Keratinocyte (primary cell): ENCODE measurements at regions not wholly inside any gene's neighbourhood (a gene's known extent, or its start where the extent isn't known, plus 50 kb on each side); places are given as distances from the start of the nearest gene placed in this dataset.

Source experiments
- DNase-seq: peaks from one replicate; pipeline ENCODE4 v3.0.0-alpha.2; 2011; ENCODE audit warnings: low read depth, missing footprints, low spot score
- FAIRE-seq: peaks from 2 replicates; lab custom pipeline; 2011; peaks lifted over from hg19 to GRCh38; lab: Jason Lieb, UNC
- H2AFZ ChIP-seq: 2 replicates; pipeline ENCODE4 v1.6.0; 2012; ENCODE audit warnings: low read length, control low read depth, inconsistent platforms; ENCODE audit not compliant: control insufficient read depth
- H3K27ac ChIP-seq: 2 replicates; pipeline ENCODE4 v1.5.1; 2011; ENCODE audit warnings: low read length; ENCODE audit not compliant: control insufficient read depth, insufficient read depth
- H3K27me3 ChIP-seq: 3 replicates; pipeline ENCODE4 v1.6.0; 2011; ENCODE audit warnings: low read length; ENCODE audit not compliant: control insufficient read depth, insufficient read depth; ENCODE audit errors: extremely low read depth
- H3K36me3 ChIP-seq, 2 experiments: 2 replicates in 1 of 2; 3 replicates in 1 of 2; pipeline ENCODE4 v1.5.1; 2011; ENCODE audit warnings: low read length in 2 of 2, mild to moderate bottlenecking in 1 of 2; ENCODE audit not compliant: control insufficient read depth in 2 of 2, insufficient read depth in 2 of 2; ENCODE audit errors: extremely low read depth in 1 of 2
- H3K4me1 ChIP-seq: 3 replicates; pipeline ENCODE4 v1.5.1; 2011; ENCODE audit warnings: low read length; ENCODE audit not compliant: control insufficient read depth, insufficient read depth; ENCODE audit errors: extremely low read depth
- H3K4me2 ChIP-seq: 3 replicates; pipeline ENCODE4 v1.6.0; 2011; ENCODE audit warnings: low read depth, low read length; ENCODE audit not compliant: control insufficient read depth, insufficient read depth; ENCODE audit errors: extremely low read depth
- H3K4me3 ChIP-seq, 3 experiments: fragments of 200-600 bp in 1 of 3; sonication (generic) in 1 of 3; 2 replicates in 2 of 3; 3 replicates in 1 of 3; pipeline ENCODE4 v1.5.1; 2011 to 2016; ENCODE audit warnings: low read length in 3 of 3, mild to moderate bottlenecking in 3 of 3, control low read depth in 2 of 3, inconsistent platforms in 1 of 3, low read depth in 1 of 3, mixed read lengths in 1 of 3, mixed run types in 1 of 3, moderate library complexity in 1 of 3; ENCODE audit not compliant: control insufficient read depth in 2 of 3, insufficient read depth in 2 of 3; ENCODE audit errors: extremely low read depth in 1 of 3
- H3K79me2 ChIP-seq: 2 replicates; pipeline ENCODE4 v1.6.0; 2012; ENCODE audit warnings: low read length; ENCODE audit not compliant: control insufficient read depth, insufficient read depth
- H3K9ac ChIP-seq: 3 replicates; pipeline ENCODE4 v1.6.0; 2011; ENCODE audit warnings: low read length; ENCODE audit not compliant: control insufficient read depth, insufficient read depth; ENCODE audit errors: extremely low read depth
- H3K9me1 ChIP-seq: 3 replicates; pipeline ENCODE4 v1.6.0; 2011; ENCODE audit warnings: low read length; ENCODE audit not compliant: control insufficient read depth, insufficient read depth; ENCODE audit errors: extremely low read depth
- H3K9me3 ChIP-seq: 2 replicates; pipeline ENCODE4 v1.5.1; 2012; ENCODE audit warnings: low read depth, low read length; ENCODE audit not compliant: control insufficient read depth
- H4K20me1 ChIP-seq: 3 replicates; pipeline ENCODE4 v1.6.0; 2011; ENCODE audit warnings: low read length; ENCODE audit not compliant: control insufficient read depth, insufficient read depth; ENCODE audit errors: extremely low read depth
- EZH2 ChIP-seq: IDR thresholded peaks from one replicate; pipeline ENCODE4 v1.6.1; 2012; ENCODE audit warnings: inconsistent platforms, mild to moderate bottlenecking, low read length, moderate library complexity
- dilution Hi-C: fragments of 300-500 bp; cut with MboI; formaldehyde crosslinking; loops from one replicate; pipeline ENCODE4 v1.7.0; 2020; ENCODE audit warnings: low sequenced_read_pairs; ENCODE audit not compliant: extremely low pct_ligation_motif_present
- TF ChIP-seq, protein P1 (sequence below), 3 experiments: IDR thresholded peaks in 1 of 3; conservative IDR thresholded peaks in 1 of 3; optimal IDR thresholded peaks in 1 of 3; 2 replicates in 2 of 3; 3 replicates in 1 of 3; pipeline versions ENCODE3 to v1.5.1; 2011; ENCODE audit warnings: low read length in 3 of 3, mild to moderate bottlenecking in 3 of 3, moderate library complexity in 2 of 3, control low read depth in 1 of 3, inconsistent platforms in 1 of 3; ENCODE audit not compliant: insufficient read depth in 2 of 3; ENCODE audit errors: extremely low read depth in 1 of 3

DNA sequence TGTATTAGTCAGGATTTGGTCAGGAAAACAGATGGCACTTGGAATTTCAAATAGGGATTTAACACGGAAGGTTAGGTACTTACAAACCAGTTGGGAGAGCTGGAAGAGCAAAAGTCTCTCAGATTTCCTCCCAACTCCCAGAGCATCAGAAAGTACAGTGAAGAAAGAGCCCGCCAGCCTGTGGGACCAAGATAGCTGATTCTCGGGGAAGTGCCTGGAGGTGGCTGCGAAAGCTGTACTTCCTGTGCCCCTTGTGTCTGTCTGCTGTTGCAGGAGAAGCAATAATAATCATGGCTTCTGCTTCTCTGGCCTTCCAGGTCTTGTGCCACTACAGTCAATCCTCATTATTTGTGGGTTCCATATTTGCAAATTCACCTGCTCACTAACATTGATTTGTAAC lies 221.0 kb upstream of the BCOR start:
- no peaks in the 10 kb centered on the region for H3K79me2 ChIP-seq
- H3K36me3 ChIP-seq = no peaks in the 10 kb centered on the region
- no peaks in the 10 kb centered on the region for H3K4me1 ChIP-seq
- no peak overlapping the region for H3K4me2 ChIP-seq
- H3K9ac ChIP-seq = no peak overlapping the region
- H3K4me3 ChIP-seq = no peak overlapping the region
- no peaks in the 10 kb centered on the region for H3K9me1 ChIP-seq
- FAIRE-seq (no peak), DNase-seq (no peak)
- no peaks in the 10 kb centered on the region for H4K20me1 ChIP-seq
- H2AFZ ChIP-seq = no peak overlapping the region
- TF ChIP-seq EZH2 = no peak
- TF ChIP-seq, protein P1, sequence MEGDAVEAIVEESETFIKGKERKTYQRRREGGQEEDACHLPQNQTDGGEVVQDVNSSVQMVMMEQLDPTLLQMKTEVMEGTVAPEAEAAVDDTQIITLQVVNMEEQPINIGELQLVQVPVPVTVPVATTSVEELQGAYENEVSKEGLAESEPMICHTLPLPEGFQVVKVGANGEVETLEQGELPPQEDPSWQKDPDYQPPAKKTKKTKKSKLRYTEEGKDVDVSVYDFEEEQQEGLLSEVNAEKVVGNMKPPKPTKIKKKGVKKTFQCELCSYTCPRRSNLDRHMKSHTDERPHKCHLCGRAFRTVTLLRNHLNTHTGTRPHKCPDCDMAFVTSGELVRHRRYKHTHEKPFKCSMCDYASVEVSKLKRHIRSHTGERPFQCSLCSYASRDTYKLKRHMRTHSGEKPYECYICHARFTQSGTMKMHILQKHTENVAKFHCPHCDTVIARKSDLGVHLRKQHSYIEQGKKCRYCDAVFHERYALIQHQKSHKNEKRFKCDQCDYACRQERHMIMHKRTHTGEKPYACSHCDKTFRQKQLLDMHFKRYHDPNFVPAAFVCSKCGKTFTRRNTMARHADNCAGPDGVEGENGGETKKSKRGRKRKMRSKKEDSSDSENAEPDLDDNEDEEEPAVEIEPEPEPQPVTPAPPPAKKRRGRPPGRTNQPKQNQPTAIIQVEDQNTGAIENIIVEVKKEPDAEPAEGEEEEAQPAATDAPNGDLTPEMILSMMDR (optimal IDR thresholded peaks at IDR 0.05 in 1 of 3, IDR thresholded peaks at IDR 0.05 in 1 of 3, conservative IDR thresholded peaks at IDR 0.05 in 1 of 3; ENCODE audit: extremely low read depth in 1 of 3, insufficient read depth in 2 of 3, low read length in 3 of 3) = no peak
- H3K27me3 ChIP-seq = no peaks in the 10 kb centered on the region
- dilution Hi-C loops = no loop called here
- no peak overlapping the region for H3K27ac ChIP-seq
- peaks cover 11% of the 10 kb centered on the region for H3K9me3 ChIP-seq

DNA sequence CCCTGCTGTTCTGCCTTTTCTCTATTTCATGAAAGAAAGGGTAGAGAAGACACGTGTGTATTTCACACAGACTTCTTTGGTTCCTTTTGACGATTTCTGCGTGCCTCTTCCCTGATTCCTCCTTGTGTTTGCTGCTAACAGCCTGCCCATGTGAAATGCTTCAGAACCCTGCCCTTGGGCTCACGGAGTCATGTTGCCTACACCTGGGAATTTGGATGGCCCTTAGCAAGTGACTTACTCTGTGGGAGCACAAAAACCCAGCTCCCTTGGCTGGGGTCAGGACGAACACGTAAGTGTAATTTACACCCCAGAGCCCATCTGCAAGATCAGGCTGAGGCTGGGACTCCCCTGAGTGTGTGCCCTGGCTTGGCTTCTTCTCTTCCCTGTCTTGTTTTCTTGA lies 220.3 kb upstream of the BCOR start:
- Histone ChIP-seq H3K4me2 (no peak overlapping the region), H3K9me3 (peaks cover 13% of the 10 kb centered on the region), H3K9ac (no peak overlapping the region), H3K4me3 (no peak overlapping the region), H4K20me1 (no peaks in the 10 kb centered on the region), H2AFZ (no peak overlapping the region), H3K36me3 (no peaks in the 10 kb centered on the region), H3K27me3 (no peaks in the 10 kb centered on the region), H3K27ac (no peak overlapping the region), H3K4me1 (no peaks in the 10 kb centered on the region), H3K79me2 (no peaks in the 10 kb centered on the region), H3K9me1 (no peaks in the 10 kb centered on the region)
- TF ChIP-seq, protein P1 (optimal IDR thresholded peaks at IDR 0.05 in 1 of 3, IDR thresholded peaks at IDR 0.05 in 1 of 3, conservative IDR thresholded peaks at IDR 0.05 in 1 of 3; ENCODE audit: extremely low read depth in 1 of 3, insufficient read depth in 2 of 3, low read length in 3 of 3) = no peak
- TF ChIP-seq EZH2 = no peak
- no peak for FAIRE-seq
- DNase-seq = no peak
- dilution Hi-C loops = no loop called here
